ENCODE measurements at regions not wholly inside any gene's neighbourhood (a gene's known extent, or its start where the extent isn't known, plus 50 kb on each side); places are given as distances from the start of the nearest gene placed in this dataset.

DNA sequence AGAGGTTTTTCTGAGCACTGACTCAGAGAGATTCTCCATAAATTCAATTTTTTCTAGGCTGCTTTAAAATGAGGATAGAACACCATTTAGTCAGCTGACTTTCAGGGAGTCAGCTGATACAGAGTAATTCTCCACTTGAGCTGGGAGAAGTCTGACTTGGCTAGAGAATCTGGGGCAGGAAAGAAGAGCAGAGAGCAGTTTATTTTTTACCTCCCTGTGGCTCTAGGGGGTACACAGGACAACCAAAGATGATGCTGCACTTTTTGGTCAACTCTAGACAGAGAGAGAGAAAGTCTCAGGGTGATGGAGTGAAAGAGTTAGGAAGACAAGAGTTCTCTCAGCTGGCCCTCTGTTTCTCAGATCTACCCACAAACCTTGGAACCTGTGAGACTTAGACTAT lies 67.3 kb upstream of the EED start:
- Mint-ChIP-seq H3K4me3 (ENCODE audit: unreplicated experiment) (no peak overlapping the region), H3K27me3 (ENCODE audit: low read depth, unreplicated experiment) (no peaks in the 10 kb centered on the region), H3K9me3 (ENCODE audit: unreplicated experiment) (peaks cover 4% of the 10 kb centered on the region), H3K27ac (ENCODE audit: unreplicated experiment) (no peak overlapping the region), H3K4me1 (ENCODE audit: low read depth, unreplicated experiment) (peaks cover 9% of the 10 kb centered on the region), H3K36me3 (ENCODE audit: low read depth, unreplicated experiment) (no peaks in the 10 kb centered on the region)
- DNase-seq (ENCODE audit: low read depth), result no peak
- Histone ChIP-seq H3K79me2 (ENCODE audit: insufficient read depth, low read length) (no peaks in the 10 kb centered on the region), H3K4me2 (ENCODE audit: low read length) (no peak overlapping the region), H3K36me3 (ENCODE audit: insufficient read depth, low read length) (no peaks in the 10 kb centered on the region), H4K20me1 (ENCODE audit: insufficient read depth, low read length) (no peaks in the 10 kb centered on the region), H3K4me3 (ENCODE audit: insufficient read depth, low read depth, low read length) (no peak overlapping the region), H2AFZ (ENCODE audit: low read depth, low read length) (peak overlapping the region; percentile 21), H3K27ac (ENCODE audit: low read depth, low read length) (no peak overlapping the region), H3K4me1 (ENCODE audit: insufficient read depth, low read length) (peaks cover 29% of the 10 kb centered on the region), H3K9me3 (ENCODE audit: insufficient read depth, low read depth, low read length) (no peaks in the 10 kb centered on the region), H3K9ac (ENCODE audit: low read length) (no peak overlapping the region), H3K27me3 (ENCODE audit: insufficient read depth, low read length) (no peaks in the 10 kb centered on the region)
- no peak for TF ChIP-seq EZH2 (IDR thresholded peaks at IDR 0.05; ENCODE audit: insufficient read depth, low read length)
- FAIRE-seq, result no peak

DNA sequence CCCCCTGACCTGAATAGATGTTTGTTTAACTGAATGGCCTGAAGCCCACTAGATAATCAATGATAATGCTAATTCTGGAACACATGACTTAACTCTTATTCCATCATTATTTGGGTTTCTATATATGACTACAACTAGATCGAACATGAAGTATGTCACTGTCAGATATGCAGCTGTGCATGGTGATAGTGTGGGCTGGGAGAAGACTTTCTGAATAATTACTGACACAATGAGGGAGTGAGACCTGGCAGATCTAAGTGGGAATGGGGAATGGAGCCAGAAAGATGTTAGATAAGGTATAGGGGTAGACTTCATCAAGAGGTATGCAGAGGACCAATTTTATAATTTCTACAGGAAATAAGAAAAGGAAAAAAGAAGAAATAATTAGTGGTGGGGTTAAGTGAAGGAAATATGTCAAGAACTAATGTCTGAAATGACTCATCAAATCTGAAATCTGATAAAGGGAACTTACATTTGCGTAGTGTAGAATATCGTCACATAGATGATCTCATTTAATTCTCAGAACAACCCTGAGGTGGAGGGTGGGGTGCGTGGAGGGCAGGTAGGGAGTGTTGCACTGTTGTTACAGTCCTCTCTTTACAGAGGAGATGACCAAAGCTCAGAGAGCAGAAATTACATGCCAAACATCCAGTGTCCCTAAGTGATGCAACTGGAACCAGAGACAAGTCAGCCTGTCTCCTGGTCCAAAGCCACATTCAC lies 68.2 kb upstream of the EED start:
- TF ChIP-seq, protein P1, sequence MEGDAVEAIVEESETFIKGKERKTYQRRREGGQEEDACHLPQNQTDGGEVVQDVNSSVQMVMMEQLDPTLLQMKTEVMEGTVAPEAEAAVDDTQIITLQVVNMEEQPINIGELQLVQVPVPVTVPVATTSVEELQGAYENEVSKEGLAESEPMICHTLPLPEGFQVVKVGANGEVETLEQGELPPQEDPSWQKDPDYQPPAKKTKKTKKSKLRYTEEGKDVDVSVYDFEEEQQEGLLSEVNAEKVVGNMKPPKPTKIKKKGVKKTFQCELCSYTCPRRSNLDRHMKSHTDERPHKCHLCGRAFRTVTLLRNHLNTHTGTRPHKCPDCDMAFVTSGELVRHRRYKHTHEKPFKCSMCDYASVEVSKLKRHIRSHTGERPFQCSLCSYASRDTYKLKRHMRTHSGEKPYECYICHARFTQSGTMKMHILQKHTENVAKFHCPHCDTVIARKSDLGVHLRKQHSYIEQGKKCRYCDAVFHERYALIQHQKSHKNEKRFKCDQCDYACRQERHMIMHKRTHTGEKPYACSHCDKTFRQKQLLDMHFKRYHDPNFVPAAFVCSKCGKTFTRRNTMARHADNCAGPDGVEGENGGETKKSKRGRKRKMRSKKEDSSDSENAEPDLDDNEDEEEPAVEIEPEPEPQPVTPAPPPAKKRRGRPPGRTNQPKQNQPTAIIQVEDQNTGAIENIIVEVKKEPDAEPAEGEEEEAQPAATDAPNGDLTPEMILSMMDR (IDR thresholded peaks at IDR 0.05; ENCODE audit: insufficient read depth, low read depth, low read length), result no peak
- no peak for TF ChIP-seq EZH2 (IDR thresholded peaks at IDR 0.05; ENCODE audit: insufficient read depth, low read length)
- Mint-ChIP-seq H3K4me1 (ENCODE audit: low read depth, unreplicated experiment) (peaks cover 9% of the 10 kb centered on the region), H3K9me3 (ENCODE audit: unreplicated experiment) (peaks cover 4% of the 10 kb centered on the region), H3K27ac (ENCODE audit: unreplicated experiment) (no peak overlapping the region), H3K27me3 (ENCODE audit: low read depth, unreplicated experiment) (no peaks in the 10 kb centered on the region), H3K36me3 (ENCODE audit: low read depth, unreplicated experiment) (no peaks in the 10 kb centered on the region), H3K4me3 (ENCODE audit: unreplicated experiment) (no peak overlapping the region)
- DNase-seq (ENCODE audit: low read depth) (peak; percentile 80), FAIRE-seq (no peak)
- H3K27me3 ChIP-seq (ENCODE audit: insufficient read depth, low read length), result no peaks in the 10 kb centered on the region
- H3K4me3 ChIP-seq (ENCODE audit: insufficient read depth, low read depth, low read length), result no peak overlapping the region
- H3K79me2 ChIP-seq (ENCODE audit: insufficient read depth, low read length), result no peaks in the 10 kb centered on the region
- H3K36me3 ChIP-seq (ENCODE audit: insufficient read depth, low read length), result no peaks in the 10 kb centered on the region
- H3K4me2 ChIP-seq (ENCODE audit: low read length), result no peak overlapping the region
- H4K20me1 ChIP-seq (ENCODE audit: insufficient read depth, low read length), result no peaks in the 10 kb centered on the region
- H2AFZ ChIP-seq (ENCODE audit: low read depth, low read length), result no peak overlapping the region
- H3K9me3 ChIP-seq (ENCODE audit: insufficient read depth, low read depth, low read length), result no peaks in the 10 kb centered on the region
- H3K4me1 ChIP-seq (ENCODE audit: insufficient read depth, low read length), result peaks cover 29% of the 10 kb centered on the region
- peak overlapping the region; percentile 17 for H3K27ac ChIP-seq (ENCODE audit: low read depth, low read length)
- H3K9ac ChIP-seq (ENCODE audit: low read length), result no peak overlapping the region

DNA sequence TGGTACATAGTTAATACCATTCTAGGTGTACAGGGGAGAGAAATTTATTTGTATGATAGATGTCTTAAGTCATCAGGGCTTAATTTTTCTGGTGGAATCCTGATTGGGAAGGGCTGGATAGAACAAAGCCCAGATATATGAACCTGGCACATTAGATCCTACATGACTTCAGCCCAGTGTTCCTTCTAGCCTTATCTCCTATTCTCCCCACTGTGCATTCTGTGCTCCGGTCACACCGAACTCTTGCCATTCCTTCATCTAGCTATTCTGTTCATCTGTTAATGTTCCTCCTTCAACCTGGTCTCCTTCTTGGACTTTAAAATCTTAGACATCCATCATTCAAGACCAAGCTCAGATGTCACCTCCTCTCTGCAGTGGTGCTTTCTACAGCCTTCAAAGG lies 68.9 kb upstream of the EED start:
- H3K9ac ChIP-seq (ENCODE audit: low read length), result no peak overlapping the region
- peaks cover 29% of the 10 kb centered on the region for H3K4me1 ChIP-seq (ENCODE audit: insufficient read depth, low read length)
- H3K4me3 Mint-ChIP-seq (ENCODE audit: unreplicated experiment), result no peak overlapping the region
- H3K27me3 ChIP-seq (ENCODE audit: insufficient read depth, low read length), result no peaks in the 10 kb centered on the region
- no peaks in the 10 kb centered on the region for H3K9me3 ChIP-seq (ENCODE audit: insufficient read depth, low read depth, low read length)
- no peaks in the 10 kb centered on the region for H3K36me3 Mint-ChIP-seq (ENCODE audit: low read depth, unreplicated experiment)
- peak overlapping the region; percentile 98 for H3K27ac ChIP-seq (ENCODE audit: low read depth, low read length)
- TF ChIP-seq, protein P1 (IDR thresholded peaks at IDR 0.05; ENCODE audit: insufficient read depth, low read depth, low read length), result no peak
- TF ChIP-seq EZH2 (IDR thresholded peaks at IDR 0.05; ENCODE audit: insufficient read depth, low read length), result no peak
- H4K20me1 ChIP-seq (ENCODE audit: insufficient read depth, low read length), result no peaks in the 10 kb centered on the region
- no peak overlapping the region for H3K4me3 ChIP-seq (ENCODE audit: insufficient read depth, low read depth, low read length)
- H3K27me3 Mint-ChIP-seq (ENCODE audit: low read depth, unreplicated experiment), result no peaks in the 10 kb centered on the region
- H3K9me3 Mint-ChIP-seq (ENCODE audit: unreplicated experiment), result peaks cover 3% of the 10 kb centered on the region
- H3K4me2 ChIP-seq (ENCODE audit: low read length), result no peak overlapping the region
- no peaks in the 10 kb centered on the region for H3K36me3 ChIP-seq (ENCODE audit: insufficient read depth, low read length)
- FAIRE-seq, result no peak
- no peak overlapping the region for H3K27ac Mint-ChIP-seq (ENCODE audit: unreplicated experiment)
- H2AFZ ChIP-seq (ENCODE audit: low read depth, low read length), result no peak overlapping the region
- peaks cover 9% of the 10 kb centered on the region for H3K4me1 Mint-ChIP-seq (ENCODE audit: low read depth, unreplicated experiment)
- H3K79me2 ChIP-seq (ENCODE audit: insufficient read depth, low read length), result no peaks in the 10 kb centered on the region
- DNase-seq (ENCODE audit: low read depth), result no peak
